K562 (cell line): ENCODE measurements at regions not wholly inside any gene's neighbourhood (a gene's known extent, or its start where the extent isn't known, plus 50 kb on each side); places are given as distances from the start of the nearest gene placed in this dataset.

Experiments
- ATAC-seq: fragments of 200-7000 bp; cut with Tn5 transposase; 3 replicates; pipeline ENCODE4 v1.9.1; 2020; ENCODE audit warnings: moderate library complexity
- BruUV-seq: library from RNA; stranded (reverse); fragments of 400-500 nt; replicated peaks from 2 replicates; lab custom pipeline; 2021; lab: Mats Ljungman, UMichigan
- CTCF ChIA-PET: fragments of 300-600 bp; formaldehyde crosslinking; extraction: SDS; loops from one replicate; lab custom pipeline; 2021; ENCODE audit warnings: low intra/inter-chr PET ratio; lab: Yijun Ruan, JAX
- POLR2A ChIA-PET: fragments of 300-600, 350-650 bp; sonication (Branson Sonifier 250); formaldehyde crosslinking; extraction: SDS; loops from one replicate; lab custom pipeline; 2021; ENCODE audit warnings: antibody characterized with exemption, inconsistent platforms; lab: Yijun Ruan, JAX
- DNase-seq, 4 experiments: peaks; one replicate each; pipeline versions ENCODE4 v3.0.0 to v3.0.0-alpha.2; 2011 to 2018; ENCODE audit warnings: low spot score in 3 of 4, mixed read lengths in 3 of 4; ENCODE audit errors: extremely low read depth in 1 of 4
- FAIRE-seq: peaks from 2 replicates; lab custom pipeline; 2011; peaks lifted over from hg19 to GRCh38; lab: Jason Lieb, UNC
- H2AFZ ChIP-seq: 2 replicates; pipeline ENCODE4 v1.6.0; 2011; ENCODE audit warnings: low read depth, low read length, control low read depth, inconsistent platforms
- H3K27ac ChIP-seq: fragments of 200-600 bp; 3 replicates; pipeline ENCODE4 v1.8.0; 2011; ENCODE audit warnings: low read depth, mild to moderate bottlenecking, control low read depth, inconsistent platforms, low read length, moderate library complexity, mixed read lengths; ENCODE audit errors: extremely low read depth
- H3K27me3 ChIP-seq, 2 experiments: fragments of 300-600 bp in 1 of 2; 2 replicates in 1 of 2; 3 replicates in 1 of 2; pipeline versions ENCODE4 v1.6.0 to v1.8.0; 2011; ENCODE audit warnings: inconsistent platforms in 2 of 2, low read length in 2 of 2, mild to moderate bottlenecking in 1 of 2, mixed read lengths in 1 of 2, moderate library complexity in 1 of 2; ENCODE audit not compliant: control insufficient read depth in 2 of 2, insufficient read depth in 2 of 2
- H3K36me3 ChIP-seq: fragments of 300-600 bp; 3 replicates; pipeline ENCODE4 v1.8.0; 2011; ENCODE audit warnings: mild to moderate bottlenecking, low read length, inconsistent platforms; ENCODE audit not compliant: control insufficient read depth, insufficient read depth
- H3K4me1 ChIP-seq, 2 experiments: fragments of 200-600 bp in 1 of 2; replicated peaks in 1 of 2; 2 replicates in 1 of 2; 3 replicates in 1 of 2; pipeline versions ENCODE4 v1.5.1 to v1.8.0; 2011; ENCODE audit warnings: inconsistent platforms in 2 of 2, low read length in 2 of 2, mild to moderate bottlenecking in 1 of 2, mixed read lengths in 1 of 2, moderate library complexity in 1 of 2; ENCODE audit not compliant: control insufficient read depth in 2 of 2, insufficient read depth in 2 of 2
- H3K4me2 ChIP-seq: 2 replicates; pipeline ENCODE4 v1.6.1; 2011; ENCODE audit warnings: low read length, control low read depth, inconsistent platforms, mixed read lengths; ENCODE audit not compliant: insufficient read depth
- H3K4me3 ChIP-seq: fragments of 200-600 bp; sonication (generic), shearing (Covaris generic); 2 replicates; pipeline ENCODE4 v1.5.1; 2016; ENCODE audit warnings: control low read depth, inconsistent platforms
- H3K79me2 ChIP-seq: fragments of 200-600 bp; 3 replicates; pipeline ENCODE4 v1.8.0; 2011; ENCODE audit warnings: low read length, inconsistent platforms; ENCODE audit not compliant: control insufficient read depth, insufficient read depth
- H3K9ac ChIP-seq, 2 experiments: 2 replicates each; pipeline versions ENCODE4 v1.6.0 to v1.6.1; 2011; ENCODE audit warnings: low read depth in 2 of 2, low read length in 2 of 2, control low read depth in 1 of 2, inconsistent platforms in 1 of 2, mild to moderate bottlenecking in 1 of 2, mixed read lengths in 1 of 2; ENCODE audit not compliant: insufficient read depth in 1 of 2
- H3K9me1 ChIP-seq: one replicate; pipeline ENCODE4 v1.6.0; 2011; ENCODE audit warnings: inconsistent platforms, mild to moderate bottlenecking, low read length, moderate library complexity; ENCODE audit not compliant: control insufficient read depth, insufficient read depth
- H3K9me3 ChIP-seq: replicated peaks from 2 replicates; pipeline ENCODE4 v1.5.1; 2011; ENCODE audit warnings: low read depth, low read length, inconsistent platforms; ENCODE audit not compliant: control insufficient read depth, insufficient read depth
- H4K20me1 ChIP-seq: replicated peaks from 2 replicates; pipeline ENCODE4 v1.6.1; 2011; ENCODE audit warnings: low read length, inconsistent platforms, mixed read lengths; ENCODE audit not compliant: control insufficient read depth, insufficient read depth
- CREB1 ChIP-seq, 2 experiments: sonication (generic) in 1 of 2; formaldehyde crosslinking in 1 of 2; IDR thresholded peaks; 2 replicates each; pipeline versions ENCODE4 v1.6.1 to v1.8.0; 2012 to 2022; ENCODE audit warnings: inconsistent platforms in 1 of 2, mild to moderate bottlenecking in 1 of 2, missing genetic modification reagents in 1 of 2, moderate library complexity in 1 of 2
- CREBBP ChIP-seq: IDR thresholded peaks from one replicate; pipeline ENCODE4 v1.6.1; 2012; ENCODE audit warnings: low read depth, mild to moderate bottlenecking, control low read depth, inconsistent platforms, low read length
- CTBP1 ChIP-seq: fragments of 450-650 bp; IDR thresholded peaks from 2 replicates; pipeline ENCODE4 v1.6.1; 2016; ENCODE audit warnings: borderline replicate concordance
- CXXC5 ChIP-seq: fragments of 250-450 bp; sonication (Bioruptor Pico); IDR thresholded peaks from 2 replicates; pipeline ENCODE4 v1.8.0; 2022; ENCODE audit warnings: inconsistent platforms, mild to moderate bottlenecking, moderate library complexity
- FIP1L1 ChIP-seq: fragments of 200-400 bp; formaldehyde crosslinking; IDR thresholded peaks from 2 replicates; pipeline ENCODE4 v1.6.1; 2018; ENCODE audit warnings: mild to moderate bottlenecking, low read depth, low read length; ENCODE audit not compliant: poor library complexity, severe bottlenecking
- GTF2A2 ChIP-seq: IDR thresholded peaks from 2 replicates; pipeline ENCODE4 v1.6.1; 2016; ENCODE audit warnings: mild to moderate bottlenecking, missing genetic modification characterization, missing compliant biosample characterization
- HNRNPH1 ChIP-seq: fragments of 200-400 bp; formaldehyde crosslinking; optimal IDR thresholded peaks from 2 replicates; pipeline ENCODE3; 2017; ENCODE audit warnings: low read depth, mild to moderate bottlenecking, low read length, moderate library complexity
- LCOR ChIP-seq: sonication (generic); formaldehyde crosslinking; IDR thresholded peaks from 2 replicates; pipeline ENCODE4 v1.8.0; 2022; ENCODE audit warnings: mild to moderate bottlenecking, missing genetic modification reagents
- MTA1 ChIP-seq: fragments of 450-650 bp; IDR thresholded peaks from 2 replicates; pipeline ENCODE4 v1.6.1; 2017; ENCODE audit warnings: borderline replicate concordance
- PCBP2 ChIP-seq: fragments of 200-400 bp; formaldehyde crosslinking; IDR thresholded peaks from 2 replicates; pipeline ENCODE4 v1.6.1; 2018; ENCODE audit warnings: low read length, low read depth, mild to moderate bottlenecking, moderate library complexity; ENCODE audit not compliant: poor library complexity, severe bottlenecking
- PYGO2 ChIP-seq: fragments of 450-650 bp; IDR thresholded peaks from 2 replicates; pipeline ENCODE4 v1.6.1; 2016; ENCODE audit warnings: mild to moderate bottlenecking, missing genetic modification characterization, moderate library complexity, missing compliant biosample characterization
- RBM22 ChIP-seq: fragments of 200-400 bp; formaldehyde crosslinking; IDR thresholded peaks from 2 replicates; pipeline ENCODE4 v1.6.1; 2018; ENCODE audit warnings: low read length, low read depth; ENCODE audit not compliant: poor library complexity, severe bottlenecking
- STAT5B ChIP-seq: fragments of 250-450 bp; sonication (Bioruptor Pico); IDR thresholded peaks from 2 replicates; pipeline ENCODE4 v1.8.0; 2021; ENCODE audit warnings: mild to moderate bottlenecking, inconsistent platforms
- ZNF133 ChIP-seq: fragments of 250-450 bp; sonication (Bioruptor Pico); IDR thresholded peaks from 2 replicates; pipeline ENCODE4 v1.4.0; 2020; ENCODE audit warnings: mild to moderate bottlenecking
- ZNF217 ChIP-seq: sonication (generic); formaldehyde crosslinking; IDR thresholded peaks from 2 replicates; pipeline ENCODE4 v1.8.0; 2022; ENCODE audit warnings: mild to moderate bottlenecking, missing genetic modification reagents
- ZNF384 ChIP-seq: IDR thresholded peaks from 2 replicates; pipeline ENCODE4 v1.6.1; 2012; ENCODE audit warnings: low read depth, low read length, improper control_type of control experiment
- ZNF766 ChIP-seq: fragments of 200-800 bp; sonication (Bioruptor generic); conservative IDR thresholded peaks from 2 replicates; pipeline ENCODE4 v1.6.1; 2016; ENCODE audit warnings: missing genetic modification characterization, missing compliant biosample characterization
- ZNF785 ChIP-seq: fragments of 250-450 bp; sonication (Bioruptor Pico); IDR thresholded peaks from 2 replicates; pipeline ENCODE4 v1.4.0; 2020; ENCODE audit warnings: mild to moderate bottlenecking
- WGBS: fragments of 100-300 bp; shearing (Covaris generic); methylation state at CpG from one replicate; pipeline ENCODE4 v1.1.6; 2016; ENCODE audit warnings: low coverage, mixed read lengths; ENCODE audit not compliant: insufficient coverage; ENCODE audit errors: missing lambda C conversion rate; 5-methylcytosine and 5-hydroxymethylcytosine counted together
- in situ Hi-C: fragments of 300-500 bp; cut with MboI; formaldehyde crosslinking; loops from 4 replicates; pipeline ENCODE4 v1.15.0; 2018; ENCODE audit warnings: inconsistent platforms, mixed read lengths
- intact Hi-C: fragments of 100-400 bp; cut with micrococcal nuclease; formaldehyde crosslinking; loops from 2 replicates; pipeline ENCODE4 v1.14.2; 2022
- TF ChIP-seq, protein P1 (sequence below): fragments of 250-450 bp; sonication (Bioruptor Pico); IDR thresholded peaks from 2 replicates; pipeline ENCODE4 v1.5.0; 2020; ENCODE audit warnings: mild to moderate bottlenecking
- TF ChIP-seq, protein P2 (sequence below): fragments of 250-450 bp; sonication (Bioruptor Pico); IDR thresholded peaks from 2 replicates; pipeline ENCODE4 v1.8.0; 2021; ENCODE audit warnings: mild to moderate bottlenecking, moderate library complexity

DNA sequence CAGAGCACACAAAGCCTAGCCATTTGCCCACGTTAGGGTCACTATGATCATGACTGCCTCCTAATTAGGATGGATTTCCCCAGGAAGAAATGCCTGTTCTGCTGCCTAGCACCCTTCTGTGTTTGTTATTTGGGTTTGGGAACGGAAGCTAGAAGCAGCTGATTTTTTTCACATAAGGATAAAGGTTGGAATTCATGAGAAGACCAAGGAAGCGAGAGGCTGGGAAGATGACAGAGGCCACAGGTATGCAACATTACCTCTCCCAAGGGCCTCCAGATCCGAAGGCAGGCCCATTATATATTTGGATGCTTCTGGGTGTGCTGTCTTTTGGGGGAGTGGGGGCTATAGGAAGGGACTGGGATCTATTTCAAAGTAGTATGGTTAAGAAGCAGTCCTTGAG is 204.7 kb downstream of the FBXO15 start:
- no peak overlapping the region for H2AFZ ChIP-seq
- no peaks in the 10 kb centered on the region for H4K20me1 ChIP-seq
- H3K9me3 ChIP-seq, result no peaks in the 10 kb centered on the region
- no peaks in the 10 kb centered on the region for H3K36me3 ChIP-seq
- no peak for TF ChIP-seq CREBBP
- no peak for TF ChIP-seq ZNF766 (CRISPR knock-in tag)
- TF ChIP-seq RBM22, result no peak
- TF ChIP-seq PYGO2, result no peak
- no peak for TF ChIP-seq ZNF133 (CRISPR knock-in tag)
- TF ChIP-seq ZNF217 (CRISPR knock-in tag), result no peak
- no peak for TF ChIP-seq MTA1
- no peak for TF ChIP-seq ZNF785 (CRISPR knock-in tag)
- TF ChIP-seq CREB1 (IDR thresholded peaks at IDR 0.05), result no peak
- no peak for TF ChIP-seq CREB1 (CRISPR knock-in tag; IDR thresholded peaks at IDR 0.05)
- TF ChIP-seq CTBP1, result no peak
- TF ChIP-seq PCBP2, result no peak
- no peak for TF ChIP-seq ZNF384
- TF ChIP-seq CXXC5 (CRISPR knock-in tag), result no peak
- TF ChIP-seq HNRNPH1, result no peak
- TF ChIP-seq, protein P1, sequence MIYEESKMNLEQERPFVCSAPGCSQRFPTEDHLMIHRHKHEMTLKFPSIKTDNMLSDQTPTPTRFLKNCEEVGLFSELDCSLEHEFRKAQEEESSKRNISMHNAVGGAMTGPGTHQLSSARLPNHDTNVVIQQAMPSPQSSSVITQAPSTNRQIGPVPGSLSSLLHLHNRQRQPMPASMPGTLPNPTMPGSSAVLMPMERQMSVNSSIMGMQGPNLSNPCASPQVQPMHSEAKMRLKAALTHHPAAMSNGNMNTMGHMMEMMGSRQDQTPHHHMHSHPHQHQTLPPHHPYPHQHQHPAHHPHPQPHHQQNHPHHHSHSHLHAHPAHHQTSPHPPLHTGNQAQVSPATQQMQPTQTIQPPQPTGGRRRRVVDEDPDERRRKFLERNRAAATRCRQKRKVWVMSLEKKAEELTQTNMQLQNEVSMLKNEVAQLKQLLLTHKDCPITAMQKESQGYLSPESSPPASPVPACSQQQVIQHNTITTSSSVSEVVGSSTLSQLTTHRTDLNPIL (CRISPR knock-in tag), result no peak
- TF ChIP-seq STAT5B (CRISPR knock-in tag), result no peak
- TF ChIP-seq FIP1L1, result no peak
- no peak for TF ChIP-seq GTF2A2 (tag)
- TF ChIP-seq, protein P2, sequence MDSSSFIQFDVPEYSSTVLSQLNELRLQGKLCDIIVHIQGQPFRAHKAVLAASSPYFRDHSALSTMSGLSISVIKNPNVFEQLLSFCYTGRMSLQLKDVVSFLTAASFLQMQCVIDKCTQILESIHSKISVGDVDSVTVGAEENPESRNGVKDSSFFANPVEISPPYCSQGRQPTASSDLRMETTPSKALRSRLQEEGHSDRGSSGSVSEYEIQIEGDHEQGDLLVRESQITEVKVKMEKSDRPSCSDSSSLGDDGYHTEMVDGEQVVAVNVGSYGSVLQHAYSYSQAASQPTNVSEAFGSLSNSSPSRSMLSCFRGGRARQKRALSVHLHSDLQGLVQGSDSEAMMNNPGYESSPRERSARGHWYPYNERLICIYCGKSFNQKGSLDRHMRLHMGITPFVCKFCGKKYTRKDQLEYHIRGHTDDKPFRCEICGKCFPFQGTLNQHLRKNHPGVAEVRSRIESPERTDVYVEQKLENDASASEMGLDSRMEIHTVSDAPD, result no peak
- TF ChIP-seq LCOR (CRISPR knock-in tag), result no peak
- POLR2A ChIA-PET, result no interaction called here
- H3K9ac ChIP-seq, result no peak overlapping the region
- CTCF ChIA-PET, result no interaction called here
- no peak overlapping the region for H3K4me3 ChIP-seq
- ATAC-seq (no peak), FAIRE-seq (no peak), DNase-seq (no peak)
- intact Hi-C loops, result no loop called here
- no peak overlapping the region for H3K4me2 ChIP-seq
- no peaks in the 10 kb centered on the region for H3K79me2 ChIP-seq
- 0% methylated on average over 3 of the region's 4 CpGs for WGBS
- H3K4me1 ChIP-seq, result no peaks in the 10 kb centered on the region
- in situ Hi-C loops, result no loop called here
- BruUV-seq, result no TSS peak
- H3K9me1 ChIP-seq, result no peaks in the 10 kb centered on the region
- H3K27ac ChIP-seq, result no peak overlapping the region
- no peaks in the 10 kb centered on the region; a peak in 1 of 5 replicates for H3K27me3 ChIP-seq
